Osteoblast (primary cell): ENCODE measurements at regions not wholly inside any gene's neighbourhood (a gene's known extent, or its start where the extent isn't known, plus 50 kb on each side); places are given as distances from the start of the nearest gene placed in this dataset.
A peak's percentile ranks its signal among the peaks of the same experiment; 100 is the strongest.

Experiments used
- DNase-seq: peaks from one replicate; pipeline ENCODE4 v3.0.0; 2011; ENCODE audit warnings: low spot score, mixed read lengths; ENCODE audit not compliant: insufficient read length; ENCODE audit errors: missing footprints
- H2AFZ ChIP-seq: 2 replicates; pipeline ENCODE4 v1.6.0; 2011; ENCODE audit warnings: mild to moderate bottlenecking, low read length
- H3K27ac ChIP-seq: 2 replicates; pipeline ENCODE4 v1.5.1; 2011; ENCODE audit warnings: mild to moderate bottlenecking, low read depth, low read length, moderate library complexity
- H3K27me3 ChIP-seq: 2 replicates; pipeline ENCODE4 v1.6.0; 2012; ENCODE audit warnings: mild to moderate bottlenecking, control low read depth, inconsistent platforms, low read length, moderate library complexity; ENCODE audit not compliant: insufficient read depth
- H3K36me3 ChIP-seq: 2 replicates; pipeline ENCODE4 v1.5.1; 2011; ENCODE audit warnings: mild to moderate bottlenecking, low read length, control low read depth, moderate library complexity; ENCODE audit not compliant: insufficient read depth
- H3K4me1 ChIP-seq: 2 replicates; pipeline ENCODE4 v1.5.1; 2011; ENCODE audit warnings: mild to moderate bottlenecking, low read length, control low read depth, moderate library complexity; ENCODE audit not compliant: insufficient read depth
- H3K4me2 ChIP-seq: 2 replicates; pipeline ENCODE4 v1.6.0; 2011; ENCODE audit warnings: mild to moderate bottlenecking, low read length; ENCODE audit not compliant: insufficient read depth
- H3K4me3 ChIP-seq: fragments of 200-600 bp; sonication (generic); 3 replicates; pipeline ENCODE4 v1.5.1; 2012; ENCODE audit warnings: mild to moderate bottlenecking, low read length, inconsistent platforms; ENCODE audit not compliant: insufficient read depth
- H3K79me2 ChIP-seq: 2 replicates; pipeline ENCODE4 v1.6.0; 2012; ENCODE audit warnings: mild to moderate bottlenecking, low read length, control low read depth, inconsistent platforms; ENCODE audit not compliant: insufficient read depth
- H3K9me3 ChIP-seq: 2 replicates; pipeline ENCODE4 v1.5.1; 2011; ENCODE audit warnings: low read depth, low read length, control low read depth
- H4K20me1 ChIP-seq: 2 replicates; pipeline ENCODE4 v1.6.0; 2012; ENCODE audit warnings: mild to moderate bottlenecking, low read length, control low read depth; ENCODE audit not compliant: insufficient read depth
- CTCF ChIP-seq: IDR thresholded peaks from 2 replicates; pipeline ENCODE4 v1.5.1; 2011; ENCODE audit warnings: mild to moderate bottlenecking, low read depth, low read length, moderate library complexity; ENCODE audit errors: extremely low read depth

GRCh38 chr9:80175286-80176150 lies 603.8 kb downstream of the TLE4 start:
- no peak overlapping the region for H3K4me3 ChIP-seq
- H3K27ac ChIP-seq, result no peak overlapping the region
- H3K4me2 ChIP-seq, result no peak overlapping the region
- no peaks in the 10 kb centered on the region for H3K79me2 ChIP-seq
- H3K27me3 ChIP-seq, result no peaks in the 10 kb centered on the region
- no peaks in the 10 kb centered on the region for H3K9me3 ChIP-seq
- H3K4me1 ChIP-seq, result no peaks in the 10 kb centered on the region
- H3K36me3 ChIP-seq, result no peaks in the 10 kb centered on the region
- no peaks in the 10 kb centered on the region for H4K20me1 ChIP-seq
- DNase-seq, result no peak
- TF ChIP-seq CTCF, result peak; percentile 78
- no peak overlapping the region for H2AFZ ChIP-seq

GRCh38 chr9:80163889-80164288 lies 592.1 kb downstream of the TLE4 start:
- Histone ChIP-seq H3K4me1 (no peaks in the 10 kb centered on the region), H3K4me3 (no peak overlapping the region), H3K9me3 (no peaks in the 10 kb centered on the region)

GRCh38 chr9:80158554-80159170 lies 586.9 kb downstream of the TLE4 start:
- Histone ChIP-seq H3K79me2 (no peaks in the 10 kb centered on the region), H3K27ac (no peak overlapping the region), H3K4me3 (no peak overlapping the region), H3K4me2 (no peak overlapping the region), H3K36me3 (no peaks in the 10 kb centered on the region), H3K9me3 (no peaks in the 10 kb centered on the region), H3K27me3 (no peaks in the 10 kb centered on the region), H2AFZ (no peak overlapping the region), H4K20me1 (no peaks in the 10 kb centered on the region), H3K4me1 (peaks cover 9% of the 10 kb centered on the region)
- no peak for TF ChIP-seq CTCF
- no peak for DNase-seq

More at GRCh38 chr9:80163889-80164288, 592.1 kb downstream of the TLE4 start:
- Histone ChIP-seq H3K27ac (no peak overlapping the region), H3K79me2 (no peaks in the 10 kb centered on the region), H3K27me3 (no peaks in the 10 kb centered on the region), H3K4me2 (no peak overlapping the region), H2AFZ (no peak overlapping the region), H3K36me3 (no peaks in the 10 kb centered on the region), H4K20me1 (no peaks in the 10 kb centered on the region)
- no peak for TF ChIP-seq CTCF
- no peak for DNase-seq

GRCh38 chr9:80158131-80158530 lies 586.4 kb downstream of the TLE4 start:
- Histone ChIP-seq H3K36me3 (no peaks in the 10 kb centered on the region), H3K4me3 (no peak overlapping the region), H2AFZ (no peak overlapping the region), H3K27me3 (no peaks in the 10 kb centered on the region), H3K4me1 (peaks cover 9% of the 10 kb centered on the region), H4K20me1 (no peaks in the 10 kb centered on the region), H3K79me2 (no peaks in the 10 kb centered on the region), H3K4me2 (peak overlapping the region; percentile 30), H3K27ac (no peak overlapping the region), H3K9me3 (no peaks in the 10 kb centered on the region)
- no peak for TF ChIP-seq CTCF
- DNase-seq, result no peak
